ENCODE measurements at regions not wholly inside any gene's neighbourhood (a gene's known extent, or its start where the extent isn't known, plus 50 kb on each side); places are given as distances from the start of the nearest gene placed in this dataset.

GRCh38 chr5:12214267-12215015, 310.2 kb upstream of the CTNND2 start:
- no peak overlapping the region for H3K27ac ChIP-seq
- TF ChIP-seq CTCF (conservative IDR thresholded peaks at IDR 0.05) (no peak), ZFX (IDR thresholded peaks at IDR 0.05) (no peak)

GRCh38 chr5:12208366-12209100, 304.3 kb upstream of the CTNND2 start:
- TF ChIP-seq ZFX (IDR thresholded peaks at IDR 0.05): no peak
- TF ChIP-seq CTCF (conservative IDR thresholded peaks at IDR 0.05): no peak

GRCh38 chr5:12204761-12205160, 300.5 kb upstream of the CTNND2 start:
- TF ChIP-seq CTCF (conservative IDR thresholded peaks at IDR 0.05): no peak
- no peak for TF ChIP-seq ZFX (IDR thresholded peaks at IDR 0.05)
- H3K27ac ChIP-seq: no peak overlapping the region

More at GRCh38 chr5:12208366-12209100, 304.3 kb upstream of the CTNND2 start:
- H3K27ac ChIP-seq: no peak overlapping the region

- TF ChIP-seq CTCF (conservative IDR thresholded peaks at IDR 0.05) (no peak), ZFX (IDR thresholded peaks at IDR 0.05) (no peak)
- H3K27ac ChIP-seq: no peak overlapping the region
These were observed 289.3 kb upstream of the CTNND2 start for GRCh38 chr5:12193536-12193935.

GRCh38 chr5:12183003-12183402, 278.8 kb upstream of the CTNND2 start:
- H3K27ac ChIP-seq: no peak overlapping the region
- TF ChIP-seq CTCF (conservative IDR thresholded peaks at IDR 0.05): no peak
- TF ChIP-seq ZFX (IDR thresholded peaks at IDR 0.05): no peak

GRCh38 chr5:12177851-12178250, 273.6 kb upstream of the CTNND2 start:
- TF ChIP-seq CTCF (conservative IDR thresholded peaks at IDR 0.05): no peak
- H3K27ac ChIP-seq: no peak overlapping the region

- TF ChIP-seq ZFX (IDR thresholded peaks at IDR 0.05): no peak
- TF ChIP-seq CTCF (conservative IDR thresholded peaks at IDR 0.05): no peak
These were observed 273.0 kb upstream of the CTNND2 start for GRCh38 chr5:12177225-12177624.

More at GRCh38 chr5:12177225-12177624, 273.0 kb upstream of the CTNND2 start:
- H3K27ac ChIP-seq: no peak overlapping the region
